BE2C (cell line): ENCODE measurements at regions not wholly inside any gene's neighbourhood (a gene's known extent, or its start where the extent isn't known, plus 50 kb on each side); places are given as distances from the start of the nearest gene placed in this dataset.

Experiments used
- DNase-seq: peaks from one replicate; pipeline ENCODE4 v3.0.0-alpha.2; 2020
- H3K27me3 ChIP-seq: fragments of 250-450 bp; sonication (Bioruptor Pico); 2 replicates; pipeline ENCODE4 v1.5.1; 2020; ENCODE audit warnings: mild to moderate bottlenecking
- H3K36me3 ChIP-seq: fragments of 250-450 bp; sonication (Bioruptor Pico); 2 replicates; pipeline ENCODE4 v1.5.1; 2020; ENCODE audit warnings: mild to moderate bottlenecking
- H3K4me1 ChIP-seq: fragments of 250-450 bp; sonication (Bioruptor Pico); 2 replicates; pipeline ENCODE4 v1.5.1; 2020
- H3K4me3 ChIP-seq: 2 replicates; pipeline ENCODE4 v1.5.1; 2011; ENCODE audit warnings: low read depth, low read length
- H3K9me3 ChIP-seq: fragments of 250-450 bp; sonication (Bioruptor Pico); 2 replicates; pipeline ENCODE4 v1.5.1; 2020
- CTCF ChIP-seq: IDR thresholded peaks from 2 replicates; pipeline ENCODE4 v1.5.1; 2012; ENCODE audit warnings: mild to moderate bottlenecking, low read depth, low read length

- Histone ChIP-seq H3K4me1 (no peaks in the 10 kb centered on the region), H3K36me3 (no peaks in the 10 kb centered on the region), H3K9me3 (no peaks in the 10 kb centered on the region), H3K4me3 (no peak overlapping the region), H3K27me3 (no peaks in the 10 kb centered on the region)
- no peak for DNase-seq
- TF ChIP-seq CTCF, result no peak
These were observed 603.0 kb upstream of the CADM1 start for GRCh38 chr11:116107229-116107628.

- TF ChIP-seq CTCF, result no peak
These were observed 600.4 kb upstream of the CADM1 start for GRCh38 chr11:116104498-116105174.

GRCh38 chr11:116101902-116102301 is 597.7 kb upstream of the CADM1 start:
- no peak for TF ChIP-seq CTCF
- Histone ChIP-seq H3K4me3 (no peak overlapping the region), H3K4me1 (peaks cover 4% of the 10 kb centered on the region; the same call in 1 of the 2 replicates), H3K36me3 (no peaks in the 10 kb centered on the region), H3K27me3 (no peaks in the 10 kb centered on the region), H3K9me3 (no peaks in the 10 kb centered on the region)
- DNase-seq, result peak; percentile 25

More at GRCh38 chr11:116104498-116105174, 600.4 kb upstream of the CADM1 start:
- no peak for DNase-seq
- Histone ChIP-seq H3K4me3 (no peak overlapping the region), H3K27me3 (no peaks in the 10 kb centered on the region), H3K4me1 (peaks cover 4% of the 10 kb centered on the region; the same call in 1 of the 2 replicates), H3K9me3 (no peaks in the 10 kb centered on the region), H3K36me3 (no peaks in the 10 kb centered on the region)

GRCh38 chr11:116100016-116100415 is 595.8 kb upstream of the CADM1 start:
- DNase-seq, result no peak
- Histone ChIP-seq H3K4me1 (peaks cover 4% of the 10 kb centered on the region; the same call in 1 of the 2 replicates), H3K36me3 (no peaks in the 10 kb centered on the region), H3K4me3 (no peak overlapping the region), H3K9me3 (no peaks in the 10 kb centered on the region), H3K27me3 (no peaks in the 10 kb centered on the region)
- no peak for TF ChIP-seq CTCF

GRCh38 chr11:116099541-116099940 is 595.3 kb upstream of the CADM1 start:
- no peaks in the 10 kb centered on the region for H3K36me3 ChIP-seq
- peaks cover 4% of the 10 kb centered on the region; the same call in 1 of the 2 replicates for H3K4me1 ChIP-seq
- no peak for DNase-seq
- no peaks in the 10 kb centered on the region for H3K27me3 ChIP-seq
- no peaks in the 10 kb centered on the region for H3K9me3 ChIP-seq
- no peak overlapping the region for H3K4me3 ChIP-seq
- no peak for TF ChIP-seq CTCF

GRCh38 chr11:116096272-116096995 is 592.2 kb upstream of the CADM1 start:
- Histone ChIP-seq H3K4me1 (peaks cover 3% of the 10 kb centered on the region; the same call in 1 of the 2 replicates), H3K36me3 (no peaks in the 10 kb centered on the region), H3K27me3 (no peaks in the 10 kb centered on the region), H3K4me3 (no peak overlapping the region), H3K9me3 (no peaks in the 10 kb centered on the region)
- no peak for TF ChIP-seq CTCF
- DNase-seq, result no peak
